ENCODE measurements at regions not wholly inside any gene's neighbourhood (a gene's known extent, or its start where the extent isn't known, plus 50 kb on each side); places are given as distances from the start of the nearest gene placed in this dataset.
"Not testable (repeated sequence)": the region's sequence is repeated elsewhere in the genome, so short reads cannot be mapped to it uniquely, and the experiment has no call there.

DNA sequence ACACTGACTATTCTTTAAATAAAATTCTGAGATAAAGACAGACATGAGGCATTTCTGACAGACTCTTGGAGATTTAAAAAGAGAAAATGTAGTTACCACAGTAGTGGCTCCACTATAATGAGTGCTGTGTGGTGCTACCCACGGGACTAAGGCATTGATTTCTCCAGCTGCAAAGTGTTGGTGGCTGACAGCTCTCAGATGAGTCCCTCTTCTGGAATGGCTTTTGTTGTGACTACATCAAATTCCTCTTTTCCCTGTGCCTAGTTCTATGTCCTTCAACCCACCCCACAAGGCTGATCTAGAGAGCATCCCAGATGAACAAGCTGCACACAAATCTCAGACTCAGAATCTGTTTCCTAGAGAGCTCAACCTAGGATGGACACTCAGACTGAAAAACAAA lies 884.8 kb upstream of the ZEB2 start:
- DNase-seq = no peak

DNA sequence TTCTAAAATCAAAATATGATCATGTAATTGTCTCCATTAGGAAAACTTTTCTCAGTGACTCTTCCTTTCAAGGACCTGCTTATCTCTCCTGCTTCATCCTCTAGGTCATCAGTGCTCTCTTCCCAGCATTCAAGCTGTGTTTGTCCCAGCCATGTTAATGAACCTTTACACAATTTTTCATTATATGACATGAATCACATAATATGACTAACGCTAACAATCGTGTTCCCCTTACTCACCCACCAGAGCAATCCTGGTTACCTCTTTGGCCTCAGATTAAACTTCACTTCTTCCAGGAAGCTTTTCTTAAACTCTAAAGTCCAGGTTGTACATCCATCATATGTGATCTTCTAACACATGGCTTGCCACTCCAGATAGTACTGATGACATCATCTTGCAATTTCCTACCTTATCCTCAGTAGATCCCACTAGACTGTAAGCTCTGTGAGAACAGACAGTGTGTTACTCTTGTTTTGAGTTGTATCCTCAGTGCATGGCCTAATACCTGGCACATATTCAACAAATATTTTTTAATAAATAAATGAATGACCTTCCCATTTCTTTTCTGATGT lies 882.9 kb upstream of the ZEB2 start:
- DNase-seq = no peak

DNA sequence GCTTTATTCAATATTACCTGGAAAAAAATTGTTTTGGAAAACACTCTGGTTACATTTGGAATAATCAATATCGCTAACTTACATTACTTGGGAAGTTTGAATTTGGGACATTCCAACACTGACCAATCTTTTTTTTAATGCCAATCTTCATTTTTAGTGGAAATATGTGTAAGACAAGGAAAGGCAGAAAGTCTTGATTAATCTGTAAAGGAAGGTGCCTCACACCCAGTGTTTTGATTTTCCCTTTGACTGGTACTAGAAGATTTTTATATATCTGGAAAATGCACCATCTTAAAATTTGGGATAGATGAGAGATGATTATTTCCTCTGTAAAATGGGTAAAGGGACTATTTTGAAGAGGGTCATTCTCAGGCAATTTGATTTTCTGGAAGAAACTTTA lies 879.2 kb upstream of the ZEB2 start:
- no peak for DNase-seq

DNA sequence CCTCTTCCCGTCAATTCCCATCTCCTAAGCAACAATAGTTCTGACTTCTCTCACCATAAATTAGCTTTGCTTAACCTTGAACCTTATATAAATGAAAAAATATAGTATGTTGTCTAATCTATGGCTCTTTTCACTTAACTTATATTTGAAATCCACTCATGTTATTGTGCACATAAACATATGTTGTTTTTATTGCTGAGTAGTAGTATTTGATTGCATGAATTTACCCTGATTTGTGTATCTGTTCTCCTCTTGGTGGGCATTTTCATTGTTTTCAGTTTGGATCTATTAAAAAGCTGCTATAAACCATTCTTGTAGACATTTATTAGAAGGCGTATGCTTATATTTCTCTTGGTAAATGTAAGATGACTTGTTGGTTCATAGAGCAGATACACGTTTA lies 874.3 kb upstream of the ZEB2 start:
- no peak for DNase-seq

DNA sequence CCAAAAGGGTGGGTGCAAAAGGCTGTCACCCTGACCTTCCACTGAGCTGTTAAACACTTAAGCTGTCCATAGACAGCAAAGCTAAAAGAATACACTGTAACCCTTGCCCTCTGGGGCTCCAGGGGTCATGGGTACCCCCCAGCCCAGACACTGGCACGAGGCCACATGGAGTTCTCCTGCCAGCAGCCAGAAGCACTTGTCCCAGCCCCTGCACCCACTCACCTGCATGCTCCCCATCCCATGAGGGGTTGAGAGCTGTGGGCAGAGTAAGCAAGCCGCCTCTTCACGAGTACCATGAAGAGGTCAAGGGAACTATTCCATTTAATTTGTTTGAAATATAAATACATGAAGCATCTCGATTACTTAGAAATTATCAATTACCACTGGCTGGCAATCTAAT lies 867.1 kb upstream of the ZEB2 start:
- no peak for DNase-seq

DNA sequence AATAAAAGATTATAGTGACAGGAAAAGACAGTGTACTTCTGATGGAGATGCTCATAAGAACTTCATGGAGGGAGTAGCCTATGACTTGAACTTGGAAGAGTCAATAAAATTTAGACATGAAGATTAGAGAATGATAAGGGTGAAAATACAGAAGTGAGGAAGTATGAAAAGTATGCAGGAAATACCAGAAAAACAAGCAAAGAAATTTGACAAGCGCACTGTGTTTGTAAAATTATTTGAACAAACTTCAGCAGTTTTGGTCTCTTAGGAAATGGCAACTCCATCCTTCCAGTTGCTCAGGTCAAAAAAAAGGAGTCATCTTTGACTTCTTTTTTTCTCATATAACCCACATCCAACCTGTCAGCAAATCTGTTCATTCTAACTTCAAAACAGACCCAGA lies 864.0 kb upstream of the ZEB2 start:
- DNase-seq = no peak

DNA sequence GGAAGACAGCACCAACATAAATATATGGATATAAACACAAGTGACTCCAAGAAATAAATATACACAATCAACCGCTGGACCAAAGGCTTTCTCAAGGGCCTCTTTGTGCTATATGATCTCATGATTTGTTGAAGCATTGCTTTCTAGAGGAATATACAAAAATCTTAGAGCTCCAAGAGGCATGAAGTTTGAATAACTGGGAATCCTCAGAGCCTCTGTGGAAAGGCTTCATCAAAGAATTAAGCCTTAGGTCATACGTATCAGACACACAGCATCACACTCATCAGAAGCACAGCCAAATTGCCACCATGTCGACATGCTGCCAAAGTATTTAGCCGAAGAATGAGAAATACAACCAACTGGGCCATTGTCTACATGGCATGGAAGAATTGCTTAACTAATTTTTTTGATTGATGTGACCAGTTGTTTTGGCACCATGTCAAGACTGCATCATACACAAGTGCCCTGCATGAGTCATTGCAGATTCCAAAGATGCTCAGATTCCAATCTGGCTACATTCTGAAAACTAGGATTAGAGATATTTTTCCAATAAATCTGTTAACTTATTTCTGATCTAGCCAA lies 860.6 kb upstream of the ZEB2 start:
- DNase-seq = no peak

DNA sequence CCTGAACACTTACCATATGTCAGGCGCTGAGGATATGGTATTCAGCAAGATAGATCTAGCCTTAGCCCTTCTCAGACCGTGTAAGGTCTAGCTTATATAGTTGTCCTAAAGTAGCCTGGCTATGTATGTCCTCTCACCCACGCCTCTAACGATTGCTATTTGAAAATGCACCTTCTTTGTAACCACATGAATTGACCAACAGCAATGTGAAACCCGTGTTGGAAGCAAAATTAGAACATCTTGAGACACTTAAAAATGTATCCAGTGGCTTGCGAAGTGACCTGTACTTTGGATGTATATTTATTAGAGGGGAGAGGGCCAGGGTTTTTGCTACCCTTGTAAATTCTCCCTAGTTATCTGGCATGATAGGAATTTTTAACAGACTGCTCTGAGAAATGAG lies 860.0 kb upstream of the ZEB2 start:
- no peak for DNase-seq

DNA sequence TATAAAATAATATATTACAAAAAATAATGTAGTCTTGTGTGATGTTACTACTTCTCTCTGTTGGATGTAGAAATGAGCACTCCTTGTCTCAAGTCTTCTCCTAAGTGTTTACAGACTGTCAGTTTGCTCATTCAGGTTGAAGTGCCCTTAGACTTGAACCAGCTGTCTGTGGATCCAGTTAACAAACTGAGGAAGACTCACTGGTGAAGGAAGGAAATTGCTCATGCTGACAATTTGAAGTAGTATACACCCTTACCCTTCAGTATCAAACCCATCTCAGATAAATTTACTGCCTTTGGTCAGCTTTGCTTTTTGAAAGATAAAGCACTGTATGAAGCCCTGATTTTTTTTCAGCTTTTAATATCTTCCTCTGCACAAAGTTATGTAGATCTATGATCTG lies 854.2 kb upstream of the ZEB2 start:
- no peak for DNase-seq

DNA sequence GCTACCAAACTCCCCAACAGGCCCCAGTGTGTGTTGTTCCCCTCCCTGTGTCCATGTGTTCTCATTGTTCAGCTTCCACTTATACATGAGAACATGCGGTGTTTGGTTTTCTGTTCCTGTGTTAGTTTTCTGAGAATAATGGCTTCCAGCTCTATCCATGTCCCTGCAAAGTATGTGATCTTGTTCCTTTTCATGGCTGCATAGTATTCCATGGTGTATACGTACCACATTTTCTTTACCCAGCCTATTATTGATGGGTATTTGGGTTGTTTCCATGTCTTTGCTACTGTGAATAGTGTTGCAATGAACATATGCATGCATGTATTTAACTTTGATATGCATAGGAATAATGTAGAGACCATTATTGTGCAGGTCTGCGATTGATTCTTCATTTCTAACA lies 847.4 kb upstream of the ZEB2 start:
- not testable (repeated sequence) for DNase-seq

DNA sequence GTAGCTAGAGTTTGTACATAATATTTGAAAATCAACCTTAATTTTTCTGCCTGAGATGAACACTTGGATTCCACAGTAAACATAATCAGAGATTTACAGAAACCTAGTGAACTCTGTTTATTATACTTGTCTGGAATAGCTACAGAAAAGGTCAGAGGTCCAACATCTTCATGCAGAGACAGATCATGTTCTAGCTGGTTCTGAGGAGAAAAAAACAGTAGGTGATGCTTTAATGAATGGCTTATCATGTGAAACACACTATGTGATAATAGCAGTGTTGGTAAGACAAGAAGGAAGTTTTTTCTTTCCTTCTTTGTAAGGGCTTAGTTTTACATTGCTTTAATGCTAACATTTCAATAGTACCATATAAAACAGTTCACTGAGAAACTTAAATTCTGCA lies 846.4 kb upstream of the ZEB2 start:
- DNase-seq = no peak

DNA sequence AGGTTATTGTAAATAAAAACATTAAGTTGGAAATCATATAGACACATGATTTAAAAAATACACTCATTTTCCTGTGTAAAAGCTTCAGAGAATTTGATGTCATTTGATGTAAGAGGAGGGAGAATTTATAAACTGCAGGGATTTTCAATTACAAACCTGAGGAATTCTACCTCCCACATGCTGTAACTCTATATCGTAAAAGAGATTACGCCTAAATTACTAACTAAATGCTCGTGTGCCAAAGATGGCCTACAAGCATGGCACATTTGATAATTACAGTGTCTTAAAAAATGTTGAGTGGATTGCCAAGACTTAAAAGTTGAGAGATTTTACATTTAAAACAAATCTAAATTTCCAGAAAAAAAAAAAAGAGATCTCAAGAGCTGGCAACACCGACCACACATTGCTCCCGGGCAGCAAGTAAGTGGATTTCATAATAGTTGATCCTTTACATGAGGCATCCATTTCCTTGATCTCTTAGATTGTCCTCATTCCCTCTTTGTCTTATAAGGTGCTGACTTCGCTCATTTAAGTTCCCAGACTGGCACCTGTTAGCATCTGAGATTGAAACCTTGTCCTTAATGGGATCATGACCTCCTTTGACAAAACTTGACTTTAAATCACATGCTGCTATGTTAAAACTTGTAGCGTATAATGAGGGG lies 840.3 kb upstream of the ZEB2 start:
- no peak for DNase-seq

DNA sequence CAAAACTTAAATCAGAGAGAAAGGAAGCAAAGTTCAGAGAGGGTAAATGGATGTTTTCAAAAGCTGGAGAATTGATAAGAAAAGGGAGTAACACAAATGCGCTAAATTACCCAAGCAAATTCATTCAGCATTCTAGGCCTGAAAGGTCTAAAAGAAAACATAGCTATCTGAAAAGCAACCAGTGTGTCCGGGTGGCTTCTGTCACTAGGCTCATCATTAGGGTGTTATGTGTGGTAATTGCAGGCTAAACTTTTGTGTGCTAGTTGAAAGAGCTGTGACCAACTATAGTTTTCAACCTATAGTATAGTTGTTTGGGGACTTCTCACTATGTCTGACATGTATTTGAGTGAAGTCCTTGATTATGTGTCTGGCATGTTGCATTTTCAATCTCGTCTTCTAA lies 839.6 kb upstream of the ZEB2 start:
- DNase-seq = no peak

DNA sequence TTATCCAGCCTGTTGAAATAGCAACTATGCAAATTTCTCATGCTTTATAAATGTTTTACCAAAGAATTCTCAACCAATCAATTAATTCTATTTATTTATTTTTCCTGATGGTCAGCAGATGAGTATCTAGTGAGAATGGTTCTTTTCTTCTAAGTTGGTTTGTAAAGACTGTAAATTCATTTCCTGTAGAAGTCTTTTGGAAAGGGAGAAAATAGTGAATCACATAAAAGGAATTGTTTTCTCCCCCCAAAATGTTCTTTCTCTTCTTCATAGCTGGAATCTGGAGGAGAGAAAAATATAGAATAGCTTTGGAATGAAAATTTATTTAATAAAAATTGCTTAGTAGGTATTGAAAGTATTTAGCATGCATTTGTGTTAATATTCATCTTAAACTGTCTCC lies 836.1 kb upstream of the ZEB2 start:
- no peak for DNase-seq

DNA sequence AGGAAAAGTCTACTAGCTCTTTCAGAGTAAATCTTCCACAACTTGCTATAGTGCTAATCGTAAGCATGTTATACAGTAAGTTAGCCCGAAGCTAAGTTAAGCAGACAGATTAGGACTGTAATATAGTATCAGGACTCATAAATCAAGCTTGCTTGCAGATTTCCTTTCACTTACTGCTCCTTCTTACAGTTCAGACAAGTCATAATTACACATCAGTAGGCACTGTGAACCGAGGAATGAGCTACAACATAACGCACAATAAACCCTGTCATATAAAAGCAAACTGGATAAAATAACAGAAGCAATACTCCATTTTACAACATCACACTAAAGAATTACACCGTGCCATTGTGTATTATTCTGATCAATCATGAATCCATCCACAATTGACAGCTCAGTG lies 832.6 kb upstream of the ZEB2 start:
- DNase-seq = no peak

DNA sequence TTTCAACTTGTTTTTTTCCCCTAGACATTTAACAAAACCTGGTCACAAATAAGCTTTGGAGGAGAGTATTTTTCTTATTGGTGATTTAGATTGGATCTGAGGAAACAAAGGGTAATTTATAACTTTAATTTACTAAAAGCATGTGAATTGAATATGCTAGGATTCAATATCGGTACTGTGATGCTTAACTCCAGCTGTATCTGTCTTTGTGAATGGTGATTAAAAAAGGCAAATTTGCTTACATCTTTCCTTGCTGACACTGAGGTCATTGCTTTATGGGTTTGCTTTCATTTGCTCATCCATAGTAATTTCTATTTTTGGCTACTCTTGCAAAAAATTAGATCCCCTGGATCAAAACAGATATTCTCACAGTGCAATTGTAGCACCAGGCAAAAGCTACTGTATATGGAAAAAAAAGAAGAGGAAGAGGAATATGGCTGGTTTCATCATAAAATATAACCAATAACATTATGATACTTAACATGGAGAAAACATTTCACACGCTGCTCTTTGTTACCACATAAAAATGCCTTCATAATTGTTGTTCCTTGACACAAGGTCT lies 832.0 kb upstream of the ZEB2 start:
- DNase-seq = no peak

DNA sequence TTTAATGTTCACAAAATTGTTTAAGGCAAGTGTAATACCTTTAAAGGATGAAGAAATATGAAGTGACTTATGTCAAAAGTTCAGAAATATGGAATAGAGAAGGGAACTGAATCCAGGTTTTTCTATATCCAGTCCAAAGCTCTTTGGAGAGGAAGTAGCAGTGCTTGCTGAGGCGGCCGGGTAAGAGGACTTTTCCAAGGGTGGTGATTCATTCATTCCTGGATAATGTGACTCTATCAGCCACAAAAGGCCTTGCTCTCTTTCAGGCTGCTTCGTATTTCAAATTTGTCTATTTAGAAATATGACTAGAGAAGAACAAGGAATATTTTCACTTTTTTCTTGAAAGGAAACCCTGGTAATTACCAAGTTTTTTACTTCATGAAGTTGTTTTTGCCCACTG lies 830.1 kb upstream of the ZEB2 start:
- no peak for DNase-seq

DNA sequence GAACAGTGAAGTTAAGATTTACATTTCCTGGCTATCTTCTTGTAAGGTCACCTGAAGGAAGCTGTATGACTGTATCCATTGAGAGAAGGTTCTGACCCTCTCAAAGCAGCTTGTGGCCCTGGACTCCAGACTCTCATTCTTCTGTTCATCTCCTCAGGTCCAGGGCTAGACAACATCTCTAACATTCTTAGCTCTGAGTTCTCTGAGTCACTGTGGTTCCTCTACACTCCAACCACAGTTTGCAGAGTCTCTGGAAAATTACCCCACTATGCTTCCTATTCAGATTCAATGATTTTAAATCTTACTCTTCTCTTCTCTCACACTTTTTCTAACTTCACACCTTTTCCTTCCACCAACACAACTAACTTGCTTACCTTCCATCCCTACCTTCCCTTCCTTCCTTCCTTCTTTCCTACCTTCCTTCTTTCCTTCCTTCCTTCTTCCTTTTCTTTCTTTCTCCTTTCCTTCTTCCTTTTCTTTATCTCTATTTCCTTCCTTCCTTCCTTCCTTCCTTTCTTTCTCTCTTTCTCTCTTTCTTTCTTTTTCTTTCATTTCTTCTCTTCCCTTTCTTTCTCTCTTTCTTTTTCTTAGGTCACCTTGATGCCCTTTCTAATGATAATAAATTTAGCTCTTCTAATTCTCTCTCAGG lies 824.3 kb upstream of the ZEB2 start:
- no peak for DNase-seq

DNA sequence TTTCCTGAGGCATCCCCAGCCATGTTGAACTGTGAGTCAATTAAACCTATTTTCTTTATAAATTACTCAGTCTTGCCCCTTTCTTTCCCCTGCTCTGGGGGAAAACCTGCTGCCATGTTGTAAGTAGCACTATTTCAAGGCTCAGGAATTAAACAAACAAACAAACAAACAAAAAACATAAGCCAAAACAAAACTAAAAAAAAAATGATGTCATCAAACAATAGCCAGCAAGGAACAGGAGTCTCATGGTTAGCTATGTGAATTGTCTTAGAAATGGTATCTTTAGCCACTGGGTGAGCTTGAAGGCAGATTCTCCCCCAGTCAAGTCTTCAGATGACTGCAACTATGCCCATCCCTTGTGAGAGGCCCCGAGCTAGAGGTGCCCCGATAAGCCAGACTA lies 823.4 kb upstream of the ZEB2 start:
- no peak for DNase-seq

DNA sequence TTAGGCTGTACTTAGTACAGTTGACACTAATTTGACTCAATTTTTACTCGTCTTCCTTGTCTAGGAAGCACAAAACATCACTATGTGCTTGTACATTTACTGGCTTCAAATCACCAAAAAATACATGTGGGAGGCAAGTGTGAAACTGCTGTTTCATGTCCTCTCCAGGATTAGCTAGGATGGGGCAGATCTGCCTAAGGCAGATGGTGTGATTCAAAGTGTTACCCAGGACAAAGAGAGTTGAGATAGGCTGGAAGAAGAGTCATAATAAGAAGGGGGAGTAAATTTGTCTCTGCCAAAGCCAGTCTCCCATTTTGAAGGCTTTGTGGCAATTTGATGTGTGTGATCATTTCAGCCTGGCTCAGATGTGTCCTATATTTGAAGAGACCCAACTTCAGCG lies 821.6 kb upstream of the ZEB2 start:
- DNase-seq = no peak

DNA sequence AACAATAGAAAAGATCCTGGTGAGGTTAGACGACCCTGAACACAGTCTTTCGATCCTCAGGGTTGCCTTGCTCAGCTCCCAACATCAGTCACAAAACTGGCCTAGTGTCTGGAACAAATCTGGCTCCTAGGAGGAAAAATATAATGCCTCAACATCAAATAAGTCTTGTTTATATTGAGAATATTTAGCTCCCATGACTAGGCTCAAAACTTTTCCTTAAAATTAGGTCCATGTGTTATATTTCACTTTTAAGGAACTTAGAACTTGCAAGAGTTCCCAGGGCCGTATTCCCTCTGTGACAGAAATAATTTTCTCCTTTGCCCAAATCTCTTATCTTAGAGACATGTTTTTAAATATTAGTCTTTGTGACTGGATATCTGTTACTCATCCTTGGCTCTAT lies 819.7 kb upstream of the ZEB2 start:
- DNase-seq = no peak

DNA sequence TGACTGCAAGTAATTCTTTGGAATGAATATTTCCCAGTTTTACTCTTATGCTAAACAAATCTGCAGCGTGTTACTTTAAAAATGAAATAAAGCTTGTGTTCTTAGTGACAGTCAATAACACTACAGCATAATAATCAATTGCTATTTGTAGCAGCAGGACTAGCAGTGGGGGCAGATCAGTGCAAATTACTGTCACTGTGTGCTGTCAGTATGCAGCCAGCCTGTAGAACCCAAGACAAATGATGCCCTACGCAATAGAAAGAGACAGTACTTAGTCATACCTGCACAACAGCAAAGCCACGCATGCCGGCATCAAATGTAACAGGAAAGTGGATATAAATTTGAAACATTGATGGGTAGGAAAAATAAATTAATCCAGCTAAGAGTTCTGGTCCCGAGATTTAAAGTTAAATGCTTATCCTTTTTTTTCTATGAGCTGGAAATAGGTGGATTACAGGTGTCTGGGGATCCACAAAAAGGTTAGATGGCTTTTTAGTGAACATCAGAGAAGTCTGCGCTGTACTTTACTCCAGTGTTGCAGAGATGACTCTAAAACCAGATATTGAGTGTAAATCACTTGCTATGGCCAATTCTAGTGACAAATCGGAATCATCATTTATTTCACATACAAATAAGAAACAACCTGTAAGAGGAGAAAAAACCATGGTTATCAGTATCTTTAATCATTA lies 812.4 kb upstream of the ZEB2 start:
- no peak for DNase-seq

DNA sequence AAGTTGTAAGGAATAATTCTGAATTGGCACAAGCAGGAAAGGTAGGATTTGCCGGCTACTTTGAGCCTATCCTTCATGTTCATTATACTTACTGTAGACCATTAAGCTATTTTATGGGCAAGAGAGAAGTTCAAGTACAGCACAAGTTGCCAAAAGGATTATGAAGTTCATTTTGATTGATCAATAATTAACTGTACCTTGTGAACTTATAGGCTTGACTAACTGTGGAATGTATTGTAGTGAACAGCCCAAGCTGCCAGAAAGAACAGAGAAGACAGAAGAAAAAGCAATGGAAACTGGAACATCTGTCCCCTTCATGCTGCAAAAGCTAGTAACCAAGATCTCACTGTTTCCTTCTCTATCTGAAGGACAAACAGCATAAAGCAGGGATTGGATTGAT lies 810.1 kb upstream of the ZEB2 start:
- DNase-seq = no peak

DNA sequence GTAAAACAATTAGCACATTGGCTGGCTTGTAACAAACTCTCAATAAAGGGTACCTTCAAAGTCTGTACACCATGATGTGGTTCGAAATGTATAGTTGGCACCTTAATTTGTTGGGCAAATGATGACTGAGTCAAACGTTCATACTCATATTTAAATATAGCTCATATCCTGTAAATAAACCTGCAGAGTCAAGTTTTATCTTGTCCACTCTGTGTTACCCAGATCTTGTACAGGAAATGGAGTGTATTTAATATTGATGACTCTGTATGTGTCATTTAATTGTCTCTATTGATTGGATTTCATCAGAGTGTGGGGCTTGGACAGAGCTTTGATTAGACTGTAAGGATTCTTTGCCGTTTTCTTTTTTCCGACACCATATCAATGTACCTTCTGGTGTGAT lies 805.6 kb upstream of the ZEB2 start:
- no peak for DNase-seq
